ENCODE measurements at regions not wholly inside any gene's neighbourhood (a gene's known extent, or its start where the extent isn't known, plus 50 kb on each side); places are given as distances from the start of the nearest gene placed in this dataset.
"Not testable (repeated sequence)": the region's sequence is repeated elsewhere in the genome, so short reads cannot be mapped to it uniquely, and the experiment has no call there.

DNA sequence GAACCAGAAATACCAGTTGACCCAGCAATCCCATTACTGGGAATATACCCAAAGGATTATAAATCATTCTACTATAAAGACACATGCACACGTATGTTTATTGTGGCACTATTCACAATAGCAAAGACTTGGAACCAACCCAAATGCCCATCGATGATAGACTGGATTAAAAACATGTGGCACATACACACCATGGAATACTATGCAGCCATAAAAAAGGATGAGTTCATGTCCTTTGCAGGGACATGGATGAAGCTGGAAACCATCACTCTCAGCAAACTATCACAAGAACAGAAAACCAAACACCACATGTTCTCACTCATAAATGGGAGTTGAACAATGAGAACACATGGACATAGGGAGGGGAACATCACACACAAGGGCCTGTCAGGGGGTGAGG lies 86.2 kb upstream of the SETMAR start:
- Mint-ChIP-seq H3K4me1 (peaks cover 13% of the 10 kb centered on the region), H3K36me3 (peaks cover 16% of the 10 kb centered on the region), H3K9me3 (peaks cover 25% of the 10 kb centered on the region)
- ATAC-seq (ENCODE audit: low read depth); H3K4me3 Mint-ChIP-seq; H3K27me3 Mint-ChIP-seq; DNase-seq (ENCODE audit: low spot score in 2 of 2); H3K27ac Mint-ChIP-seq: not testable (repeated sequence)

- peaks cover 6% of the 10 kb centered on the region for H3K36me3 Mint-ChIP-seq
- peaks cover 15% of the 10 kb centered on the region for H3K9me3 Mint-ChIP-seq
- H3K4me3 Mint-ChIP-seq: no peak overlapping the region
- H3K4me1 Mint-ChIP-seq: peaks cover 21% of the 10 kb centered on the region
- no peak overlapping the region for H3K27ac Mint-ChIP-seq
- no peaks in the 10 kb centered on the region for H3K27me3 Mint-ChIP-seq
- no peak for ATAC-seq (ENCODE audit: low read depth)
- DNase-seq (ENCODE audit: low spot score in 2 of 2): no peak
Observed at GRCh38 chr3:4218456-4219226, 84.5 kb upstream of the SETMAR start.

DNA sequence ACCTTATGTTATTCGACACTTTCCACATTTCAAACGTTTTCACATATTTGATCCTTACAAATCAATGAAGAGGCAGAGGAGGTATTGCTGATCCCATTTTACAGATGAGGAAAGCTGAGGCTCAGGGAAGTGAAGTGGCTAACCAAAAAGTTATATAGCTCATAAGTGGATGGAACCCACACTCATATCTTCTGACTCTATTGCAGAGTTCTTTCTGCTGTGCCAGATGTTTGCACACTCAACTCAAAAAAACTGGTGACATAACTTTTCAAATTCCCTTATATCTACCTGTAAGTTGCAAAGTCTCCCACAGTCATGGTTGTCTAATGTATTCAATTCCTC lies 84.0 kb upstream of the SETMAR start:
- ATAC-seq (ENCODE audit: low read depth): no peak
- H3K27me3 Mint-ChIP-seq: no peaks in the 10 kb centered on the region

GRCh38 chr3:4220065-4220464 lies 83.1 kb upstream of the SETMAR start:
- H3K4me1 Mint-ChIP-seq: peaks cover 21% of the 10 kb centered on the region
- no peaks in the 10 kb centered on the region for H3K27me3 Mint-ChIP-seq
- DNase-seq (ENCODE audit: low spot score in 2 of 2) (no peak), ATAC-seq (ENCODE audit: low read depth) (peak; percentile 53)
- peak overlapping the region; percentile 58 for H3K27ac Mint-ChIP-seq
- peak overlapping the region; percentile 39 for H3K4me3 Mint-ChIP-seq
- H3K9me3 Mint-ChIP-seq: peaks cover 9% of the 10 kb centered on the region
- no peaks in the 10 kb centered on the region for H3K36me3 Mint-ChIP-seq

More for the DNA sequence above, 84.0 kb upstream of the SETMAR start:
- no peak overlapping the region for H3K27ac Mint-ChIP-seq
- peaks cover 21% of the 10 kb centered on the region for H3K4me1 Mint-ChIP-seq
- no peak overlapping the region for H3K4me3 Mint-ChIP-seq
- DNase-seq (ENCODE audit: low spot score in 2 of 2): no peak
- peaks cover 3% of the 10 kb centered on the region for H3K36me3 Mint-ChIP-seq
- peaks cover 11% of the 10 kb centered on the region for H3K9me3 Mint-ChIP-seq

DNA sequence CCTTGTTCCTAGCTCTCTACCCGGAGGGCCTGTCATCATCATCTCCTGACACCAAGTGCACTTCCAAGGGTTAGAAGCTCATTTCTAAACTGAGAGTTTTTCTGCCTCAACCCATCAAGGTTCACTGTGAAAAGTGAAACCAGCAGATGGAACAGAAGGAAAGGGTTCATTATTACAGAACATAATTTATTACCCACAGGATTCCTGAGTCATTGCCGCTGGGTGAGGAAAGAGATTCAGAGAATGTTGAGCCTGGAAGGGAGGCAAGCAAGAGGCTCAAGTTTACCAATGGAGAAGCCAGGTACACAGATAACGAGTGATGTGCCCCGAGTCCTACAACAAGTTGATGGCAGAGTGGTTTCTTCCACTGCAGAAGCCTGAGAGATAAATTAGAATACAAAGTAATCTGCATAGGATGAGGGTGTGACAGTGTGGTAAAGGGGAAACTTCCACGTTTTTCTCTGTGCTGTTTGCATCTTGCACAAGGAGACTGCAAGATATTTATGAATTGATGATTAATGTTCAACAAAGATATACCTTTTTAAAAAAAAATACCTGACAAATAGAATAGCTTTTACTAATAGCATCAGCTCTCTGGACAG lies 80.5 kb upstream of the SETMAR start:
- no peak for ATAC-seq (ENCODE audit: low read depth)
- peaks cover 2% of the 10 kb centered on the region for H3K36me3 Mint-ChIP-seq
- no peaks in the 10 kb centered on the region for H3K27me3 Mint-ChIP-seq
- H3K27ac Mint-ChIP-seq: no peak overlapping the region
- H3K9me3 Mint-ChIP-seq: peaks cover 2% of the 10 kb centered on the region
- no peak for DNase-seq (ENCODE audit: low spot score in 2 of 2)
- no peak overlapping the region for H3K4me3 Mint-ChIP-seq
- H3K4me1 Mint-ChIP-seq: peaks cover 22% of the 10 kb centered on the region

DNA sequence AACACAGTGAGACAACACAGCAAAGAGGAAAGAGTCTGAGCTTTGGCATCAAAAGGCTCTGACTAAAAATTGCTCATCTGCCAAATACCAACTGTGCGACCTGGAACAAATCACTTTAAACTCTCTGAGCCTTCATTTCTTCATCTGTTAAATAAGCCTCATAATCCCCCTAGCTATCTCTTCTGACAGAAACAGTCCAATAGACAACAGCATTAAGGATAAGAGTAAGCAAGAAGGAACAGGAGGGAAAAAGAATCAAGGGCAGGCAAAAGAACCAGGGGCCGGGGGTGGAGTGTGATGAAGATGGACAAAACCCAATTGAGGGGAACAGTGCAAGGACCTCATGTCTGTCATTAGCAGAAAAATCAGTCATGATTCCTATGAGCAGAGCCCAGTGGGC lies 79.4 kb upstream of the SETMAR start:
- Mint-ChIP-seq H3K4me1 (peaks cover 22% of the 10 kb centered on the region), H3K27ac (no peak overlapping the region), H3K9me3 (peaks cover 2% of the 10 kb centered on the region), H3K4me3 (no peak overlapping the region), H3K27me3 (no peaks in the 10 kb centered on the region), H3K36me3 (peaks cover 2% of the 10 kb centered on the region)
- no peak for ATAC-seq (ENCODE audit: low read depth)
- DNase-seq (ENCODE audit: low spot score in 2 of 2): no peak

DNA sequence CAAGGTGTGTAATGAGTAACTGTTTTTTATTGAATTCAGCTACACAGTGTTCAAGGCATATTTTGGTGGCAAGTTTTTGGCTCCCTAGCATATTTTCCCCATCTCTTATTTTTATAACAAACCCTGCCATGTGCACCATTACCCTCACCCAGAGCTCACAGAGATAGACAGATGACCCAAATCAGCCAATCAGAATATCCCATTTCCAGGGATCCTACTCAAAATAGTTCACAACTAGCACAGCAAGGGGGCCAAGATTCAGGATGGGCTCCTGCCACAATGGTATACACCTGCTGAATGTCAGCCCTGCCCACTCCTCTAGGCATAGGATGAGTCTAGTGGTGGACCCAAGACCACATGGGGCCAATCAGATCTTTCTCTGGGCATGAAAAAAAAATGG lies 78.8 kb upstream of the SETMAR start:
- peaks cover 2% of the 10 kb centered on the region for H3K9me3 Mint-ChIP-seq

DNA sequence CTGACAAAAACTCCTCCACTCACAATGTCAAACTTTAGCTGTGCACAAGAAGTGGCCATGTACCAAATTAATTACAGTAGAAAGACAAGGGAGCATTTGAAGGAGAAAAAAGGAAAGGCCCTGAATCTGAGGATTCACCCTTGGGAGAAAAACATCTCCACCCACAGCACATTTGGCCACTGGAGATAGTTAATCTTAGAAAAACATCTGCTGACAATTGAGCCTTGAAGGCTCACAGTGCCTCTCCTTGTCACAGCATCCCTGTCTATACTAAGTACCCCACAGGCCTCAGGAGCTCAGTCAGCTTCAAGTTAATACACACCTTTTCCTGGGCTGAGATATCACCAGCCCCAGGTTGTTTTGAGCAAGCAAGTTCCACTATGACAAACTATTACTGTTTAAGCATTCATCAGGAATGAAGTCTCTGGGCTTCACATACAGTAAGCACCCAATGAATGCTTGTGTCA lies 78.1 kb upstream of the SETMAR start:
- DNase-seq (ENCODE audit: low spot score in 2 of 2): no peak
- peaks cover 2% of the 10 kb centered on the region for H3K36me3 Mint-ChIP-seq
- no peak for ATAC-seq (ENCODE audit: low read depth)
- no peak overlapping the region for H3K4me3 Mint-ChIP-seq
- H3K27me3 Mint-ChIP-seq: no peaks in the 10 kb centered on the region
- peaks cover 2% of the 10 kb centered on the region for H3K9me3 Mint-ChIP-seq
- no peak overlapping the region for H3K27ac Mint-ChIP-seq
- peaks cover 16% of the 10 kb centered on the region for H3K4me1 Mint-ChIP-seq

More for the DNA sequence above, 78.8 kb upstream of the SETMAR start:
- no peak for ATAC-seq (ENCODE audit: low read depth)
- no peak for DNase-seq (ENCODE audit: low spot score in 2 of 2)
- Mint-ChIP-seq H3K4me3 (no peak overlapping the region), H3K27ac (no peak overlapping the region), H3K4me1 (peaks cover 22% of the 10 kb centered on the region), H3K36me3 (peaks cover 2% of the 10 kb centered on the region), H3K27me3 (no peaks in the 10 kb centered on the region)

GRCh38 chr3:4228295-4228694 lies 74.9 kb upstream of the SETMAR start:
- no peak overlapping the region for H3K4me3 Mint-ChIP-seq
- DNase-seq (ENCODE audit: low spot score in 2 of 2): no peak
- H3K36me3 Mint-ChIP-seq: peaks cover 2% of the 10 kb centered on the region
- H3K4me1 Mint-ChIP-seq: peaks cover 2% of the 10 kb centered on the region
- no peak overlapping the region for H3K27ac Mint-ChIP-seq
- H3K9me3 Mint-ChIP-seq: peaks cover 2% of the 10 kb centered on the region
- no peak for ATAC-seq (ENCODE audit: low read depth)
- no peaks in the 10 kb centered on the region for H3K27me3 Mint-ChIP-seq

DNA sequence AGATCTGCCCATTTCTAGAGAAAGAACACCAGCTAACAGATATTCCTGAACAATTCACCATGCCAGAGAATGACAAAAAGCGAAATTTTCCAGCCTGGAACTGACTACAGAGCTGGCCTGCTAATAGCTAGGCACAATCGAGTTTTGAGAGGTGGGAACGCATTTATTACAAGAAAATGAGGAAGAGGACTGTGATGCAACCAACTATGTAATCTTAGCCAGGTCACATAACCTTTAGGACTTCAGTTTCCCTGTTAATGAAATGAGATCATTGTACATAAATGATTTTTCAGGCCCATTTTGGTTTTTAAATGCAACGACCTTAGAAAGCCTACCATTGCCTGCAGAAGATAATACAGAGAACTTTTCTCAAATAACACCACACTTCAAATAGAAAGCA lies 72.1 kb upstream of the SETMAR start:
- no peak for DNase-seq (ENCODE audit: low spot score in 2 of 2)
- no peak overlapping the region for H3K4me3 Mint-ChIP-seq
- peaks cover 2% of the 10 kb centered on the region for H3K9me3 Mint-ChIP-seq
- H3K36me3 Mint-ChIP-seq: peaks cover 2% of the 10 kb centered on the region
- H3K4me1 Mint-ChIP-seq: peaks cover 15% of the 10 kb centered on the region
- H3K27ac Mint-ChIP-seq: no peak overlapping the region
- ATAC-seq (ENCODE audit: low read depth): no peak
- no peaks in the 10 kb centered on the region for H3K27me3 Mint-ChIP-seq

GRCh38 chr3:4232798-4233197 lies 70.4 kb upstream of the SETMAR start:
- peaks cover 13% of the 10 kb centered on the region for H3K4me1 Mint-ChIP-seq
- DNase-seq (ENCODE audit: low spot score in 2 of 2): no peak
- ATAC-seq (ENCODE audit: low read depth): no peak
- H3K27me3 Mint-ChIP-seq: no peaks in the 10 kb centered on the region
- peaks cover under 1% of the 10 kb centered on the region for H3K36me3 Mint-ChIP-seq
- H3K27ac Mint-ChIP-seq: no peak overlapping the region
- no peak overlapping the region for H3K4me3 Mint-ChIP-seq
- H3K9me3 Mint-ChIP-seq: peaks cover 3% of the 10 kb centered on the region

GRCh38 chr3:4233488-4233887 lies 69.7 kb upstream of the SETMAR start:
- peaks cover 3% of the 10 kb centered on the region for H3K9me3 Mint-ChIP-seq

DNA sequence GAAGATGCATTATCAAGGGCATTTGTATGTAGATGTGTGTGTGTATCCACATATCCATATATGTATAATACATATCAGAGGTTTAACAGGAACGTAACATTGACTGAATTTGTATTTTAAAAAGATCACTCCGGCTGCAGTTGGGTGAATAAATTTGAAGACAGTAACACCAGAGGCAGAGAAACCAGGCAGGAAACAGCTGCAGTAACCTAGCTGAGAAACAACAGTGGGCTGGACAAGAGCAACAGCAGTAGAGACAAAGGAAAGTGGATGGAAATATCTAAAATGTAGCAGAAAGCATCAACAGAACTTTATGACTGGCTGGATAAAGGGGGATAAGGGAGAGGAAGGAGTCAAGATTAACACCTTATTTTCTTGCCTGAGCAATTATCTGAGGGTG lies 68.3 kb upstream of the SETMAR start:
- Mint-ChIP-seq H3K4me1 (peaks cover 13% of the 10 kb centered on the region), H3K9me3 (peaks cover 6% of the 10 kb centered on the region), H3K36me3 (peaks cover 7% of the 10 kb centered on the region), H3K4me3 (no peak overlapping the region), H3K27me3 (no peaks in the 10 kb centered on the region), H3K27ac (peak overlapping the region; percentile 26)
- no peak for DNase-seq (ENCODE audit: low spot score in 2 of 2)
- peak; percentile 45 for ATAC-seq (ENCODE audit: low read depth)

More at GRCh38 chr3:4233488-4233887, 69.7 kb upstream of the SETMAR start:
- DNase-seq (ENCODE audit: low spot score in 2 of 2): no peak
- Mint-ChIP-seq H3K4me3 (no peak overlapping the region), H3K27me3 (no peaks in the 10 kb centered on the region), H3K4me1 (peaks cover 13% of the 10 kb centered on the region), H3K36me3 (peaks cover 4% of the 10 kb centered on the region), H3K27ac (no peak overlapping the region)
- no peak for ATAC-seq (ENCODE audit: low read depth)

GRCh38 chr3:4235690-4236089 lies 67.5 kb upstream of the SETMAR start:
- peaks cover 7% of the 10 kb centered on the region for H3K36me3 Mint-ChIP-seq
- no peak for DNase-seq (ENCODE audit: low spot score in 2 of 2)
- no peak overlapping the region for H3K4me3 Mint-ChIP-seq
- ATAC-seq (ENCODE audit: low read depth): peak; percentile 62
- H3K4me1 Mint-ChIP-seq: peaks cover 13% of the 10 kb centered on the region
- H3K27ac Mint-ChIP-seq: peak overlapping the region; percentile 26
- no peaks in the 10 kb centered on the region for H3K27me3 Mint-ChIP-seq
- H3K9me3 Mint-ChIP-seq: peaks cover 6% of the 10 kb centered on the region

Measured in memory B cell (primary cell).